ENCODE measurements at regions not wholly inside any gene's neighbourhood (a gene's known extent, or its start where the extent isn't known, plus 50 kb on each side); places are given as distances from the start of the nearest gene placed in this dataset.

GRCh38 chr4:59102311-59102710, 1992.1 kb upstream of the IGFBP7 start:
- Histone ChIP-seq H3K4me3 (no peak overlapping the region), H3K79me2 (ENCODE audit: control insufficient read depth, insufficient read depth, low read length) (no peaks in the 10 kb centered on the region), H3K4me1 (ENCODE audit: control insufficient read depth, insufficient read depth, low read length) (no peaks in the 10 kb centered on the region), H3K27ac (ENCODE audit: control insufficient read depth, insufficient read depth) (no peak overlapping the region), H3K27me3 (replicated peaks in 1 of 2; ENCODE audit: control insufficient read depth in 2 of 2, insufficient read depth in 2 of 2, low read length in 1 of 2) (no peaks in the 10 kb centered on the region), H3K4me2 (ENCODE audit: control insufficient read depth, insufficient read depth) (no peak overlapping the region), H3K9ac (ENCODE audit: control insufficient read depth, insufficient read depth, low read length) (no peak overlapping the region), H3K36me3 (ENCODE audit: control insufficient read depth in 2 of 2, insufficient read depth in 2 of 2, low read length in 1 of 2) (no peaks in the 10 kb centered on the region), H4K20me1 (ENCODE audit: control insufficient read depth, insufficient read depth) (no peaks in the 10 kb centered on the region), H2AFZ (ENCODE audit: control insufficient read depth, low read depth, low read length) (no peak overlapping the region), H3K9me3 (replicated peaks; ENCODE audit: control insufficient read depth, insufficient read depth, low read length) (no peaks in the 10 kb centered on the region)
- DNase-seq (ENCODE audit: low read depth, low spot score): no peak
- SMC1A ChIA-PET (ENCODE audit: uncharacterized antibody, unreplicated experiment): no interaction called here
- no TSS peak for BruUV-seq (replicated peaks)
- RAD21 ChIA-PET (ENCODE audit: unreplicated experiment): no interaction called here
- peak; percentile 58 for ATAC-seq
- no peak for TF ChIP-seq ZNF592 (IDR thresholded peaks at IDR 0.05)
- peak; percentile 65 for TF ChIP-seq PKNOX1 (IDR thresholded peaks at IDR 0.05)
- CTCF ChIA-PET: no interaction called here
- FAIRE-seq: no peak
- 33% methylated on average over 2 of the region's 2 CpGs for whole genome bisulfite sequencing (ENCODE audit: insufficient coverage, insufficient replicate concordance, low lambda C conversion rate, missing lambda C conversion rate)
- in situ Hi-C loops (cut with MboI): no loop called here
- intact Hi-C loops (cut with micrococcal nuclease; ENCODE audit: unreplicated experiment): no loop called here
- POLR2A ChIA-PET: no interaction called here

Data from GM12878 (cell line).